NCI-H1417 treated with DMSO at 0.1 percent for 48 hours (cell line): ENCODE measurements at regions not wholly inside any gene's neighbourhood (a gene's known extent, or its start where the extent isn't known, plus 50 kb on each side); places are given as distances from the start of the nearest gene placed in this dataset.
"Not testable (repeated sequence)": the region's sequence is repeated elsewhere in the genome, so short reads cannot be mapped to it uniquely, and the experiment has no call there.

Experiments used
- DNase-seq: peaks from one replicate; lab custom pipeline; 2025; lab: John Stamatoyannopoulos, UW

- no peak for DNase-seq
These were observed 356.4 kb downstream of the FOXL1 start for GRCh38 chr16:86934581-86935375.

- DNase-seq = no peak
These were observed 361.3 kb downstream of the FOXL1 start for GRCh38 chr16:86939609-86940008.

GRCh38 chr16:86941731-86942130, 363.4 kb downstream of the FOXL1 start:
- DNase-seq = no peak

- DNase-seq = no peak
These were observed 364.1 kb downstream of the FOXL1 start for GRCh38 chr16:86942151-86943051.

GRCh38 chr16:86945166-86945900, 367.0 kb downstream of the FOXL1 start:
- no peak for DNase-seq

GRCh38 chr16:86946396-86946795, 368.0 kb downstream of the FOXL1 start:
- no peak for DNase-seq

- no peak for DNase-seq
These were observed 368.6 kb downstream of the FOXL1 start for GRCh38 chr16:86946981-86947380.

- no peak for DNase-seq
These were observed 369.1 kb downstream of the C16orf95 start for GRCh38 chr16:86948046-86948445.

- DNase-seq = no peak
These were observed 368.1 kb downstream of the C16orf95 start for GRCh38 chr16:86949116-86949515.

GRCh38 chr16:86949630-86950029, 367.6 kb downstream of the C16orf95 start:
- no peak for DNase-seq

- no peak for DNase-seq
These were observed 366.0 kb downstream of the C16orf95 start for GRCh38 chr16:86951041-86951822.

GRCh38 chr16:86951831-86952598, 365.2 kb downstream of the C16orf95 start:
- no peak for DNase-seq

- no peak for DNase-seq
These were observed 364.4 kb downstream of the C16orf95 start for GRCh38 chr16:86952769-86953168.

GRCh38 chr16:86953631-86954391, 363.4 kb downstream of the C16orf95 start:
- DNase-seq = no peak

- no peak for DNase-seq
These were observed 361.9 kb downstream of the C16orf95 start for GRCh38 chr16:86955136-86955855.

GRCh38 chr16:86956437-86956836, 360.8 kb downstream of the C16orf95 start:
- DNase-seq = no peak

- DNase-seq = not testable (repeated sequence)
These were observed 359.5 kb downstream of the C16orf95 start for GRCh38 chr16:86957662-86958198.

GRCh38 chr16:86958423-86958822, 358.8 kb downstream of the C16orf95 start:
- no peak for DNase-seq

GRCh38 chr16:86959091-86959651, 358.0 kb downstream of the C16orf95 start:
- no peak for DNase-seq
